ENCODE measurements at regions not wholly inside any gene's neighbourhood (a gene's known extent, or its start where the extent isn't known, plus 50 kb on each side); places are given as distances from the start of the nearest gene placed in this dataset.

- Histone ChIP-seq H3K27me3 (no peaks in the 10 kb centered on the region), H3K4me3 (no peak overlapping the region), H3K27ac (no peak overlapping the region), H3K4me1 (ENCODE audit: low read depth) (no peaks in the 10 kb centered on the region), H3K9me3 (ENCODE audit: low read depth) (no peaks in the 10 kb centered on the region), H3K36me3 (no peaks in the 10 kb centered on the region)
- TF ChIP-seq, protein P1, sequence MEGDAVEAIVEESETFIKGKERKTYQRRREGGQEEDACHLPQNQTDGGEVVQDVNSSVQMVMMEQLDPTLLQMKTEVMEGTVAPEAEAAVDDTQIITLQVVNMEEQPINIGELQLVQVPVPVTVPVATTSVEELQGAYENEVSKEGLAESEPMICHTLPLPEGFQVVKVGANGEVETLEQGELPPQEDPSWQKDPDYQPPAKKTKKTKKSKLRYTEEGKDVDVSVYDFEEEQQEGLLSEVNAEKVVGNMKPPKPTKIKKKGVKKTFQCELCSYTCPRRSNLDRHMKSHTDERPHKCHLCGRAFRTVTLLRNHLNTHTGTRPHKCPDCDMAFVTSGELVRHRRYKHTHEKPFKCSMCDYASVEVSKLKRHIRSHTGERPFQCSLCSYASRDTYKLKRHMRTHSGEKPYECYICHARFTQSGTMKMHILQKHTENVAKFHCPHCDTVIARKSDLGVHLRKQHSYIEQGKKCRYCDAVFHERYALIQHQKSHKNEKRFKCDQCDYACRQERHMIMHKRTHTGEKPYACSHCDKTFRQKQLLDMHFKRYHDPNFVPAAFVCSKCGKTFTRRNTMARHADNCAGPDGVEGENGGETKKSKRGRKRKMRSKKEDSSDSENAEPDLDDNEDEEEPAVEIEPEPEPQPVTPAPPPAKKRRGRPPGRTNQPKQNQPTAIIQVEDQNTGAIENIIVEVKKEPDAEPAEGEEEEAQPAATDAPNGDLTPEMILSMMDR (IDR thresholded peaks at IDR 0.05; ENCODE audit: low read depth, low read length): no peak
- peak in 1 of 2 donors; percentile 27 for DNase-seq (ENCODE audit: low read depth in 1 of 2, low spot score in 1 of 2)
Observed at GRCh38 chr4:4606321-4606720, 64.5 kb upstream of the STX18 start.

DNA sequence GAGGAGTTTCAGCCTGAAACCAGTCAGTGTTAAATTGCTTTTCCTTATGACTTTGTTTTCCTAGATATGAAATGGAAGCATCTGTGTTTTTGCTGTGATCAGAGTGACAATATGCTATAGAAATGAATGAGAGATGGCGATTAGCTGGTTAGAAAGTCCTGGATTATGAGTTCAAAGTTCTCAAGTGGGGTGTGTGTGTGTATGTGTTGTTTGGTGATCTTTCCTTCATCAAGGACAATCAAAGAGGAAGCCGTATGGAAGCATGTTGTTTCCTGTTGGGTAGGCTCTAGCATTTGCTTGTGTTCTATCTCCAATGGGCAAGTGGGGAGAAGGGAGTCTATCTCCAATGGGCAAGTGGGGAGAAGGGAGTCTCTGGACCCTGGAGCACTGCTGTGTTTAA, 64.0 kb upstream of the STX18 start:
- H3K4me1 ChIP-seq (ENCODE audit: low read depth): no peaks in the 10 kb centered on the region
- no peak overlapping the region for H3K27ac ChIP-seq
- H3K9me3 ChIP-seq (ENCODE audit: low read depth): no peaks in the 10 kb centered on the region
- no peak overlapping the region for H3K4me3 ChIP-seq
- H3K36me3 ChIP-seq: no peaks in the 10 kb centered on the region
- no peak for DNase-seq (ENCODE audit: low read depth in 1 of 2, low spot score in 1 of 2)
- TF ChIP-seq, protein P1 (IDR thresholded peaks at IDR 0.05; ENCODE audit: low read depth, low read length): no peak
- no peaks in the 10 kb centered on the region for H3K27me3 ChIP-seq

DNA sequence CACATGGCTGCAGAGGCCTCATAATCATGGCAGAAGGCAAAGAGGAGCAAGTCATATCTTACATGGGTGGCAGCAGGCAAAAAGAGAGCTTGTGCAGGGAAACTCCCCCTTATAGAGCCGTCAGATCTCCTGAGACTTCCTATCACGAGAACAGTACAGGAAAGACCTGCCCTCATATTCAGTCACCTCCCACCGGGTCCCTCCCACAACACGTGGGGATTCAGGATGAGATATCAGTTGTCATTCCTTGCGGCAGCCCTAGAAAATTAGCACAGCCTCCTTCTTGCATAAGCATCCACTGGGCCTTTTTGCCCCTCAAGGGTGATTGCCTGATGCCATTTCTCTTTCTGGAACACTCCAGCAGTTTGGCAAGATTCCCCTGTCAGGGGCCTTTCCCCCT, 61.7 kb upstream of the STX18 start:
- TF ChIP-seq, protein P1 (IDR thresholded peaks at IDR 0.05; ENCODE audit: low read depth, low read length): no peak

DNA sequence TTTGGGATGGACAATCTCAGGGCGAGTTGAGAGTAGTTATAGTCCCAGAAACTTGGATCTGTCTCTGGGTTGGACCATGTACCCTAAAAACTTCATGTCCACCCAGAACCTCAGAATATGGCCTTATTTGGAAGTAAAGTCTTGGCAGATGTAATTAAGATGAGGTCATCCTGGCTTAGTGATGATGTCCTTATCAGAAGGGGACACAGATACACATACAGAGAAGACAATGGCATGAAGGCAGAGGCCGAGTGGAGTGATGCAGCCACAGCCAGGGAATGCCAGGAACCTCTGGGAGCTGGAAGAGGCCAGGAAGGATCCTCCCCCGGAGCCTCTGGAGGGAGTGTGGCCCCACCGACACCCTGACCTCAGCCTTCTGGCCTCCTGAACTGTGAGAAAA, 61.2 kb upstream of the STX18 start:
- Histone ChIP-seq H3K36me3 (no peaks in the 10 kb centered on the region), H3K27me3 (no peaks in the 10 kb centered on the region)
- DNase-seq (ENCODE audit: low read depth in 1 of 2, low spot score in 1 of 2): peak in 1 of 2 donors; percentile 35

More for the DNA sequence above, 61.7 kb upstream of the STX18 start:
- Histone ChIP-seq H3K27ac (no peak overlapping the region), H3K4me3 (no peak overlapping the region), H3K27me3 (no peaks in the 10 kb centered on the region), H3K4me1 (ENCODE audit: low read depth) (no peaks in the 10 kb centered on the region), H3K9me3 (ENCODE audit: low read depth) (no peaks in the 10 kb centered on the region), H3K36me3 (no peaks in the 10 kb centered on the region)
- peak in 1 of 2 donors; percentile 50 for DNase-seq (ENCODE audit: low read depth in 1 of 2, low spot score in 1 of 2)

GRCh38 chr4:4602468-4602867, 60.6 kb upstream of the STX18 start:
- DNase-seq (ENCODE audit: low read depth in 1 of 2, low spot score in 1 of 2): no peak
- H3K9me3 ChIP-seq (ENCODE audit: low read depth): no peaks in the 10 kb centered on the region
- H3K27ac ChIP-seq: no peak overlapping the region
- no peaks in the 10 kb centered on the region for H3K36me3 ChIP-seq
- H3K4me1 ChIP-seq (ENCODE audit: low read depth): no peaks in the 10 kb centered on the region
- TF ChIP-seq, protein P1 (IDR thresholded peaks at IDR 0.05; ENCODE audit: low read depth, low read length): no peak
- H3K4me3 ChIP-seq: no peak overlapping the region
- no peaks in the 10 kb centered on the region for H3K27me3 ChIP-seq

More for the DNA sequence above, 61.2 kb upstream of the STX18 start:
- TF ChIP-seq, protein P1 (IDR thresholded peaks at IDR 0.05; ENCODE audit: low read depth, low read length): no peak
- no peaks in the 10 kb centered on the region for H3K4me1 ChIP-seq (ENCODE audit: low read depth)
- H3K9me3 ChIP-seq (ENCODE audit: low read depth): no peaks in the 10 kb centered on the region
- H3K27ac ChIP-seq: no peak overlapping the region
- H3K4me3 ChIP-seq: no peak overlapping the region
